COLO829 (cell line): ENCODE measurements at regions not wholly inside any gene's neighbourhood (a gene's known extent, or its start where the extent isn't known, plus 50 kb on each side); places are given as distances from the start of the nearest gene placed in this dataset.
A peak's percentile ranks its signal among the peaks of the same experiment; 100 is the strongest.
"Not testable (repeated sequence)": the region's sequence is repeated elsewhere in the genome, so short reads cannot be mapped to it uniquely, and the experiment has no call there.

ENCODE experiments used
- DNase-seq: peaks from one replicate; pipeline ENCODE4 v3.0.0; 2012; ENCODE audit warnings: low spot score

GRCh38 chr14:48391661-48392060, 716.3 kb upstream of the MDGA2 start:
- no peak for DNase-seq

GRCh38 chr14:48390346-48390745, 714.9 kb upstream of the MDGA2 start:
- DNase-seq: no peak

GRCh38 chr14:48384821-48385220, 709.4 kb upstream of the MDGA2 start:
- no peak for DNase-seq

GRCh38 chr14:48382961-48383360, 707.6 kb upstream of the MDGA2 start:
- no peak for DNase-seq

- no peak for DNase-seq
Measured at GRCh38 chr14:48378541-48378940, 703.1 kb upstream of the MDGA2 start.

- no peak for DNase-seq
Measured at GRCh38 chr14:48373981-48374380, 698.6 kb upstream of the MDGA2 start.

DNA sequence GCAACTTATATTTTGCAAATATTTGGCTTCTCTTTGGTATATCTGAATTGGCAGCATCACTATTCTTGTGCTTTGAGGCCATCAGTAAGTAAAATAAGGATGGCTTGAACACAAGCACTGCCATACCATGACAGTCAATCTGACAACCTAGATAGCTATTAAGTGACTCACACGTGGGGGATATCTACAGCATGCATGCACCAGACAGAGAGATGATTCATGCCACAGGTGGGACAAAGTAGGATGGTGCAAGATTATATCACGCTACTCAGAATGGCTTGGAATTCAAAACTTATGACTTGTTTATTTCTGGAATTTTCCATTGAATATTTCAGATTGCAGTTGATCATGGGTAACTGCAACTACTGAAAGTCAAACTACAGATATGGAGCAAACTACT, 675.6 kb upstream of the MDGA2 start:
- no peak for DNase-seq

DNA sequence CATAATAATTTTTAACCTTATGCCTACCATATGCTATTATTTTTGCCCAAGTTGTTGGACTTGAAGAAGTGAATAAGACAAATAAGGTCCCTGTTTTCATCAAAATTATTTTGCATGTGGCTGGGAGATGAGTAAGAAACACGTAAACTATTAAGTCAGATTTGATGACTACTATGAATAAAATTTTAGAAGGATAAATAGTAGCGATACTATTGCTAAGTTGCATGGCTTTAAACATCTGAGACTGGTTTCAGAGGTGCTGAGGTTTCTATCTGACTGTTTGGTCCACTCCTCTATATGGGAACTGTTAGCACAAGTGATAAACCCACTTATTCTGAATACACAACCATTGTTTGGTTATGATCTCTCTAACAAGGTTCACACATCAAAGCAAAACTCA, 674.3 kb upstream of the MDGA2 start:
- no peak for DNase-seq

GRCh38 chr14:48341069-48341468, 665.7 kb upstream of the MDGA2 start:
- no peak for DNase-seq

DNA sequence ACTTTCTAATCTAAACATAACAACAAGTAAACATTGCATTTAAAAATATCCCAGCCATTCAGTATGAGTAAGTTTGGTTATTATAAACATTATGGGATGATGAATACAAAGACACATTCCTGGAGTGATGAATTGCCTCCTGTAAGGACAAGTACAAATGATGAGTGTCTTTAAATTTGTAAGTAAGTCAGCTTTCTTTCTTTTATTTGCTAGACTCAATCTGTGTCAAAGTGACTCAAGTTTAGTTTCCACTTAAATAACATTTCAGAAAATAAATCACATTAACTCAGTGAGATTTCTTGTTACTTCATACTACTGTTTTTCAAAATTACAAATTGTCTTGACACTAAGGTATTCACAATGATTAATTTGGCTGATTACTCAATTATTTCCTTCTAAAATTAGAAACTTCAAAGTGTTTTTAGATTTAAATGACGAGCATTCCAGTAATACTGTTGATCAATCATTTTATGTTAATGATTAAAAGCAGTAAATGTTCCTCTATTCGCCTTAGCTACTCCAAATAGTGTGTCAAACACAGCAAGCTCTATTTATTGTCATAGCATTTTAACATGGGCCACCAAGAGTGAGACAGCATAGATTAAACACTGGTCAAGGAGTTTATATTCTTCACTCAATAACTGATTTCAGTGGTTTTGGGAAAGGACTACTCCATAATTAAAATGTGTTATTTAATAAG, 658.0 kb upstream of the MDGA2 start:
- DNase-seq: no peak

- DNase-seq: no peak
Measured at GRCh38 chr14:48331421-48331820, 656.0 kb upstream of the MDGA2 start.

GRCh38 chr14:48325486-48325885, 650.1 kb upstream of the MDGA2 start:
- DNase-seq: no peak

- no peak for DNase-seq
Measured at GRCh38 chr14:48323665-48324064, 648.3 kb upstream of the MDGA2 start.

GRCh38 chr14:48319823-48320222, 644.4 kb upstream of the MDGA2 start:
- no peak for DNase-seq

GRCh38 chr14:48304729-48305128, 629.3 kb upstream of the MDGA2 start:
- DNase-seq: no peak

DNA sequence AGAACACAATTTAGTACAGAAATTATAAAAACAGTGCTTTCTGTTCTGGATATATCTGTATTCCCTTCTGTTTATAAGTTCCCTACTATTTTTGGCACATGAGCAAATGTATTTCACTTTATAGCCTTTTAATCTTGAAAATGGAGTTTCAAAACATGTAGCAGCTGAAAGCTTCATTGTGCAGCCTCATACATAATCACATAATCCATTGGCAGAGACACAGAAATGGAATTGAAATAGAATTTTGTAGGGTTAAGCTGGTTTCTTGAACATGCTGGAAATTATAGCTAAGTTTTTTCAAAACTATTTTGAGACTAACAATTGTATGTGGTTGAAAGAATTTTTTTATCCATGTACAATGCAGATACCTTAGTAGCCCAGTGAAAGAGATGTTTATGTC, 614.3 kb upstream of the MDGA2 start:
- no peak for DNase-seq

GRCh38 chr14:48285217-48285616, 609.8 kb upstream of the MDGA2 start:
- DNase-seq: not testable (repeated sequence)

GRCh38 chr14:48275301-48275700, 599.9 kb upstream of the MDGA2 start:
- DNase-seq: peak; percentile 79

- peak; percentile 28 for DNase-seq
Measured at GRCh38 chr14:48274826-48275225, 599.4 kb upstream of the MDGA2 start.

- not testable (repeated sequence) for DNase-seq
Measured at GRCh38 chr14:48267926-48268325, 592.5 kb upstream of the MDGA2 start.

- DNase-seq: not testable (repeated sequence)
Measured at GRCh38 chr14:48266201-48266600, 590.8 kb upstream of the MDGA2 start.

DNA sequence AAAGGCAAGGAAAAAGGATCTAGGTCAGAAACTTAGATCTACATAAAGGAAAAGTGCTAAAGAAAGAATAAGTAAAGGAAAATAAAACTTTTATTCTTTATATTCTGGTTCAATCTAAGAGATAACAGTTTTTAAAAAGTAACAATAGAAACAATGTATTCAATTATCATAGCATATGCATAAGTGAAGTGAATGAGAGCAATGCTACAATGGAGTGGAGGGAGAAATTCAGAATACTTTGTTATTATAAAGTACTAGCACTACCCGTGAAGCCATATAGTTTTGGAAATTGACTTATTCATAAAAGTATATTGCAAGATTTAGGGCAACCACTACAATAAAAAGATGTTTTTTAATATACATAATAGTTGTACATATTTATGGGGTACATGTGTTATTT, 586.0 kb upstream of the MDGA2 start:
- no peak for DNase-seq

DNA sequence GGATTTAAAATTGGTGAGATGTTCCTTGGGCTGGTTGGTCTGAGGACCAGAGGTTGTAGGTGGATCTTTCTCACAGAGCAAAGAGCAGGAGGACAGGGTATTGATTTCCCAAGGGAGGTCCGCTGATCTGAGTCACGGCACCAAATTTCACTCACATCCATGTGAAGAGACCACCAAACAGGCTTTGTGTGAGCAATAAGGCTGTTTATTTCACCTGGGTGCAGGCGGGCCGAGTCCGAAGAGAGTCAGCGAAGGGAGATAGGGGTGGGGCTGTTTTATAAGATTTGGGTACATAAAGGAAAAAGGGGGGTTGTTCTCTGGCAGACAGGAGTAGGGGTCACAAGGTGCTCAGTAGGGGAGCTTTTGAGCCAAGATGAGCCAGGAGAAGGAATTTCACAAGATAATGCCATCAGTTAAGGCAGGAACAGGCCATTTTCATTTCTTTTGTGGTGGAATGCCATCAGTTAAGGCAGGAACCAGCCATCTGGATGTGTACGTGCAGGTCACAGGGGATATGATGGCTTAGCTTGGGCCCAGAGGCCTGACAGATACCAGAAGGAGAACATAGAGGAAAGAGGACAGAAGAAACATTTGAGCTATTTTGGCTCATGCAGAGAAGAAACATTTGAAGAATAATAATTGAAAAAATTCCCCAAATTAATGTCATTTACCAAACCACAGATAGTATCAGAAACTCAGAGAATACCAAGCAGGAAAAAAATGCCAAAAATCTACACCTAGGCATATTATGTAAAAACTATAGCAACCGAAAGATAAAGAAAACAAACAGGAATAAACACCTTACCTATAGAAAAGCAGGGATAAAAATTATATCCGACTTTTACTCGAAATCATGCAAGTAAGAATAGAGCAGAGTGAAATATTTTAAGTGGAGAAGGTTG, 585.2 kb upstream of the MDGA2 start:
- DNase-seq: not testable (repeated sequence)
